K562 (cell line): ENCODE measurements at regions not wholly inside any gene's neighbourhood (a gene's known extent, or its start where the extent isn't known, plus 50 kb on each side); places are given as distances from the start of the nearest gene placed in this dataset.

ENCODE experiments used
- CHCHD3 ChIP-seq: fragments of 250-450 bp; sonication (Bioruptor Pico); IDR thresholded peaks from 2 replicates; pipeline ENCODE4 v2.1.2; 2022; ENCODE audit warnings: mild to moderate bottlenecking
- CHD2 ChIP-seq: IDR thresholded peaks from 2 replicates; pipeline ENCODE4 v1.6.1; 2011; ENCODE audit warnings: low read depth, low read length
- CREBBP ChIP-seq: IDR thresholded peaks from one replicate; pipeline ENCODE4 v1.6.1; 2012; ENCODE audit warnings: low read depth, mild to moderate bottlenecking, control low read depth, inconsistent platforms, low read length
- FOXO4 ChIP-seq: fragments of 450-650 bp; formaldehyde crosslinking; IDR thresholded peaks from 2 replicates; pipeline ENCODE4 v1.4.0; 2020; ENCODE audit warnings: mild to moderate bottlenecking, moderate library complexity
- HLTF ChIP-seq: fragments of 450-650 bp; IDR thresholded peaks from 2 replicates; pipeline ENCODE4 v1.6.1; 2016
- MGA ChIP-seq: fragments of 450-650 bp; IDR thresholded peaks from 2 replicates; pipeline ENCODE4 v1.6.1; 2016; ENCODE audit warnings: mild to moderate bottlenecking, moderate library complexity
- MYC ChIP-seq, 2 experiments: fragments of 250-450 bp in 1 of 2; sonication (Bioruptor Pico) in 1 of 2; IDR thresholded peaks; 2 replicates each; pipeline versions ENCODE4 v1.5.1 to v1.6.1; 2012 to 2021; ENCODE audit warnings: low read depth in 2 of 2, borderline replicate concordance in 1 of 2, improper control_type of control experiment in 1 of 2, low read length in 1 of 2, mild to moderate bottlenecking in 1 of 2, moderate library complexity in 1 of 2
- NELFE ChIP-seq: IDR thresholded peaks from 2 replicates; pipeline ENCODE4 v1.6.1; 2011; ENCODE audit warnings: mild to moderate bottlenecking; ENCODE audit not compliant: insufficient read depth, insufficient read length
- TFAP4 ChIP-seq: sonication (generic); formaldehyde crosslinking; IDR thresholded peaks from 2 replicates; pipeline ENCODE4 v1.8.0; 2022; ENCODE audit warnings: missing genetic modification reagents, mild to moderate bottlenecking, moderate library complexity, borderline replicate concordance
- YY1 ChIP-seq, 3 experiments: IDR thresholded peaks; 2 replicates each; pipeline ENCODE4 v1.6.1; 2011; ENCODE audit warnings: low read length in 2 of 3, mild to moderate bottlenecking in 2 of 3, moderate library complexity in 2 of 3, borderline replicate concordance in 1 of 3, control low read depth in 1 of 3, low read depth in 1 of 3; ENCODE audit not compliant: insufficient read depth in 3 of 3, insufficient replicate concordance in 2 of 3, control insufficient read depth in 1 of 3, insufficient read length in 1 of 3; ENCODE audit errors: extremely low read depth in 1 of 3
- ZNF445 ChIP-seq: fragments of 250-450 bp; sonication (Bioruptor Pico); IDR thresholded peaks from 2 replicates; pipeline ENCODE4 v1.4.0; 2020; ENCODE audit warnings: low read depth, mild to moderate bottlenecking, moderate library complexity

- no peak for TF ChIP-seq MGA
- no peak for TF ChIP-seq NELFE
- TF ChIP-seq HLTF: no peak
- TF ChIP-seq CHD2: no peak
- TF ChIP-seq MYC (IDR thresholded peaks at IDR 0.05; ENCODE audit: low read depth, low read length): no peak
- no peak for TF ChIP-seq MYC (CRISPR knock-in tag; IDR thresholded peaks at IDR 0.05; ENCODE audit: borderline replicate concordance, low read depth)
- no peak for TF ChIP-seq CREBBP
- TF ChIP-seq CHCHD3 (CRISPR knock-in tag): no peak
- no peak for TF ChIP-seq YY1 (IDR thresholded peaks at IDR 0.05; ENCODE audit: borderline replicate concordance in 1 of 3, control insufficient read depth in 1 of 3, extremely low read depth in 1 of 3, insufficient read depth in 3 of 3, insufficient read length in 1 of 3, insufficient replicate concordance in 2 of 3, low read depth in 1 of 3, low read length in 2 of 3)
- TF ChIP-seq TFAP4 (CRISPR knock-in tag): no peak
- TF ChIP-seq FOXO4: no peak
- no peak for TF ChIP-seq ZNF445 (CRISPR knock-in tag)
Observed at GRCh38 chr15:69988541-69989225, 109.0 kb downstream of the TLE3 start (continued).
